HG02981 (cell line): ENCODE measurements at regions not wholly inside any gene's neighbourhood (a gene's known extent, or its start where the extent isn't known, plus 50 kb on each side); places are given as distances from the start of the nearest gene placed in this dataset.
"Not testable (repeated sequence)": the region's sequence is repeated elsewhere in the genome, so short reads cannot be mapped to it uniquely, and the experiment has no call there.

Experiments used
- ATAC-seq: cut with Tn5 transposase; IDR thresholded peaks from one replicate; pipeline ENCODE4 v1.9.1; 2021; ENCODE audit warnings: mild to moderate bottlenecking, moderate library complexity; ENCODE audit not compliant: unreplicated experiment

- no peak for ATAC-seq
Observed at GRCh38 chr13:68851026-68851425, 1256.6 kb upstream of the ATXN8OS start.

GRCh38 chr13:68850160-68850559, 1257.5 kb upstream of the ATXN8OS start:
- no peak for ATAC-seq

- no peak for ATAC-seq
Observed at GRCh38 chr13:68846663-68847062, 1261.0 kb upstream of the ATXN8OS start.

GRCh38 chr13:68834375-68834774, 1273.3 kb upstream of the ATXN8OS start:
- ATAC-seq: no peak

- no peak for ATAC-seq
Observed at GRCh38 chr13:68816715-68817114, 1290.9 kb upstream of the ATXN8OS start.

- no peak for ATAC-seq
Observed at GRCh38 chr13:68813180-68813796, 1294.3 kb upstream of the ATXN8OS start.

- no peak for ATAC-seq
Observed at GRCh38 chr13:68810660-68811059, 1297.0 kb upstream of the ATXN8OS start.

GRCh38 chr13:68808456-68808855, 1299.2 kb upstream of the ATXN8OS start:
- ATAC-seq: no peak

GRCh38 chr13:68806125-68806524, 1301.5 kb upstream of the ATXN8OS start:
- no peak for ATAC-seq

- no peak for ATAC-seq
Observed at GRCh38 chr13:68784275-68784674, 1323.4 kb upstream of the ATXN8OS start.

GRCh38 chr13:68759617-68760016, 1348.0 kb upstream of the ATXN8OS start:
- ATAC-seq: no peak

- no peak for ATAC-seq
Observed at GRCh38 chr13:68749796-68750195, 1357.8 kb upstream of the ATXN8OS start.

GRCh38 chr13:68748038-68748437, 1359.6 kb upstream of the ATXN8OS start:
- ATAC-seq: no peak

GRCh38 chr13:68745502-68745901, 1362.1 kb upstream of the ATXN8OS start:
- ATAC-seq: no peak

- no peak for ATAC-seq
Observed at GRCh38 chr13:68736961-68737360, 1370.7 kb upstream of the ATXN8OS start.

GRCh38 chr13:68727798-68728197, 1379.8 kb upstream of the ATXN8OS start:
- no peak for ATAC-seq

- no peak for ATAC-seq
Observed at GRCh38 chr13:68727165-68727564, 1380.5 kb upstream of the ATXN8OS start.

GRCh38 chr13:68719815-68720214, 1387.8 kb upstream of the ATXN8OS start:
- ATAC-seq: no peak

GRCh38 chr13:68715651-68716050, 1392.0 kb upstream of the ATXN8OS start:
- no peak for ATAC-seq

GRCh38 chr13:68714292-68714691, 1393.3 kb upstream of the ATXN8OS start:
- no peak for ATAC-seq

- no peak for ATAC-seq
Observed at GRCh38 chr13:68713394-68713793, 1394.2 kb upstream of the ATXN8OS start.

- no peak for ATAC-seq
Observed at GRCh38 chr13:68708336-68708908, 1399.2 kb upstream of the ATXN8OS start.

GRCh38 chr13:68706044-68706443, 1401.6 kb upstream of the ATXN8OS start:
- not testable (repeated sequence) for ATAC-seq
